ENCODE measurements at regions not wholly inside any gene's neighbourhood (a gene's known extent, or its start where the extent isn't known, plus 50 kb on each side); places are given as distances from the start of the nearest gene placed in this dataset.

GRCh38 chr1:22248746-22249145, 105.8 kb upstream of the WNT4 start:
- no peak for TF ChIP-seq POLR2AphosphoS5 (IDR thresholded peaks at IDR 0.05)
- no peak for TF ChIP-seq CTCF (IDR thresholded peaks at IDR 0.05)
- TF ChIP-seq POLR2A (IDR thresholded peaks at IDR 0.05), result no peak
- DNase-seq (ENCODE audit: low spot score in 2 of 2), result no peak
- Histone ChIP-seq H3K9me3 (no peaks in the 10 kb centered on the region), H3K27ac (no peak overlapping the region), H3K4me3 (no peak overlapping the region), H3K4me1 (no peaks in the 10 kb centered on the region), H3K27me3 (no peaks in the 10 kb centered on the region), H3K36me3 (no peaks in the 10 kb centered on the region)
- intact Hi-C loops (cut with DNase I; ENCODE audit: low total_unique reads), result no loop called here

DNA sequence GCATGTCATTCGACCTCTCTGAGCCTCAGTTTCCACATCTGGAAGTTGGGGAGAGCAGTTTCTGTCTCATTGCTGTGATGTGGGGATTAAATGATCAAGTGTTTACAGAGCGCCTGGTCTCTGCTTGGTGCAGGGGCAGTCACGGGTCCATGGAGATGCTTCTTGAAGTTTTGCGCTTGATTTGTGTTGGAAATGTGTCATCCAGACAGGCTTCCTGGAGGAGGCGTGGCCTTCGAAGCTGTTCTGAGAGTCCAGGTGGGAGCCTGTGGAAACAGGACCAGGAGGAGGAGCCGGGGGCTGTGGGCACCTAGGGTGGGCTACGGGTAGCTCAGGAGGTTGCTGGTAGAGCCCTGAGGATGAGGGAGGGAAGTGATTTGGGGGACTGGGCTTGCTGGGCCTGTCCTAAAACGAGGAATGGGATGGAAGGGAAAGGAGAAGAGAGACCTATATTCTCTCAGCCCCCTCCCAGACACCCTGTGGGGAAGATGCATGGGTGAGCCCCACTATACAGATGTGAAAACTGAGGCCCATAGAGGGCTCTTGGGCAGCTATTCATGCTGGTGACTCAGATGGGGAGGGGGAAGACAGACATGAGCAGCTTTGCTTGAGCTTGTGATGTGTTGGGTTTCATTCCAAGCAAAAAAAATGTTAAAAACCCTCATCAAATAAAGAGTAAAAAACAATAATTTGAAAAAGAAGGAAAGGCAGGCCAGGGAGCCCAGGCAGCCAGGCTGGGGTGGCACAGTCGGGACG, 107.2 kb upstream of the WNT4 start:
- DNase-seq (ENCODE audit: low spot score in 2 of 2), result no peak
- no peaks in the 10 kb centered on the region for H3K27me3 ChIP-seq
- intact Hi-C loops (cut with DNase I; ENCODE audit: low total_unique reads), result no loop called here
- H3K36me3 ChIP-seq, result no peaks in the 10 kb centered on the region
- peak overlapping the region; percentile 14 to 71 for H3K27ac ChIP-seq
- H3K4me1 ChIP-seq, result peaks cover 0 to 2% of the 10 kb centered on the region in 2 donors
- H3K4me3 ChIP-seq, result no peak overlapping the region
- no peaks in the 10 kb centered on the region for H3K9me3 ChIP-seq
- TF ChIP-seq POLR2A (IDR thresholded peaks at IDR 0.05) (no peak), CTCF (IDR thresholded peaks at IDR 0.05) (no peak), POLR2AphosphoS5 (IDR thresholded peaks at IDR 0.05) (no peak)

DNA sequence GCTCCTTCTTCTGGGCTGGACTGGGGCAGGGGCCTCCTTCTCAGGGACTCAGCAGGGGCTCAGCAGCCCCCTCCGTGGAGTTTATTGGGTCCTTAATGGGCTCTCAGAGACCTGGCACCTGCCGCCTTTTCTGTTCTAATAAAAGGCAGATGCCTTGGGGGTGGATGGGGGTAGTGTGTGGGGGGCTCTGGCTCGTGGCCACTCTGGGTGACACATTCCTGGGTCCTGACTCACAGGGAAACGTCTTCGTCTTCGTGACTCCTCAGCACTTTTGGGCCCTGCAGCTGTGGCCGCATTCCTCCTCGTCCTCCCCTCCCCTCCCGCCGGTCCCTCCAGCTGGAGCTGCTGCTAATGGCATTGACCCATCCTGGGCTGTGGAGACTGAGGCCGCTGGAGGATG, 107.8 kb upstream of the WNT4 start:
- H3K27ac ChIP-seq, result peak overlapping the region; percentile 14 to 71
- H3K27me3 ChIP-seq, result no peaks in the 10 kb centered on the region
- intact Hi-C loops (cut with DNase I; ENCODE audit: low total_unique reads), result no loop called here
- no peaks in the 10 kb centered on the region for H3K36me3 ChIP-seq
- H3K4me1 ChIP-seq, result peaks cover 0 to 5% of the 10 kb centered on the region in 2 donors
- no peaks in the 10 kb centered on the region for H3K9me3 ChIP-seq
- H3K4me3 ChIP-seq, result no peak overlapping the region
- no peak for TF ChIP-seq POLR2AphosphoS5 (IDR thresholded peaks at IDR 0.05)
- no peak for TF ChIP-seq CTCF (IDR thresholded peaks at IDR 0.05)
- TF ChIP-seq POLR2A (IDR thresholded peaks at IDR 0.05), result no peak
- peak in 1 of 2 donors; percentile 75 for DNase-seq (ENCODE audit: low spot score in 2 of 2)

DNA sequence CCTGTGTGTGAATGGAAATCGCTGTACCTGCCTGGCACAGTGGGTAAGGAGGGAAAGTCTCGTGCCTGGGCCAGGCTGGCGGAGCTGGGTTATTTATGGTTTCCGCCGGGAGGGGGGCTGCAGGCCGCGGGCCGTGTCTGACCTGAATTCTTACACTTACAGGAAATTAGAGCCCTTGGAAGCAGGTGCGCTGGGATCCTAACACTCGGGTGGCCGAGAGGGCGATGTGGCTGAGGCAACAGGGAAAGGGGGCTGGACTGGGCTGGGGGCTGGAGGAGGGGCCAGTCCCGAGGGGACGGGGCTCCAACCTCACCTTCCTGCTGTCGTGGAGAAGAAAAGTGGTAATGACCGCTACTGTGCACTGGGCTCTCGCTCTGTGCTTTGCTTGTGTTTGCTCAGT, 109.4 kb upstream of the WNT4 start:
- DNase-seq (ENCODE audit: low spot score in 2 of 2), result no peak
- Histone ChIP-seq H3K36me3 (no peaks in the 10 kb centered on the region), H3K4me3 (no peak overlapping the region), H3K27me3 (no peaks in the 10 kb centered on the region), H3K27ac (peak overlapping the region in 1 of 2 donors; percentile 43), H3K9me3 (no peaks in the 10 kb centered on the region), H3K4me1 (peaks cover 0 to 5% of the 10 kb centered on the region in 2 donors)
- intact Hi-C loops (cut with DNase I; ENCODE audit: low total_unique reads), result no loop called here
- TF ChIP-seq POLR2A (IDR thresholded peaks at IDR 0.05) (no peak), POLR2AphosphoS5 (IDR thresholded peaks at IDR 0.05) (no peak), CTCF (IDR thresholded peaks at IDR 0.05) (no peak)

DNA sequence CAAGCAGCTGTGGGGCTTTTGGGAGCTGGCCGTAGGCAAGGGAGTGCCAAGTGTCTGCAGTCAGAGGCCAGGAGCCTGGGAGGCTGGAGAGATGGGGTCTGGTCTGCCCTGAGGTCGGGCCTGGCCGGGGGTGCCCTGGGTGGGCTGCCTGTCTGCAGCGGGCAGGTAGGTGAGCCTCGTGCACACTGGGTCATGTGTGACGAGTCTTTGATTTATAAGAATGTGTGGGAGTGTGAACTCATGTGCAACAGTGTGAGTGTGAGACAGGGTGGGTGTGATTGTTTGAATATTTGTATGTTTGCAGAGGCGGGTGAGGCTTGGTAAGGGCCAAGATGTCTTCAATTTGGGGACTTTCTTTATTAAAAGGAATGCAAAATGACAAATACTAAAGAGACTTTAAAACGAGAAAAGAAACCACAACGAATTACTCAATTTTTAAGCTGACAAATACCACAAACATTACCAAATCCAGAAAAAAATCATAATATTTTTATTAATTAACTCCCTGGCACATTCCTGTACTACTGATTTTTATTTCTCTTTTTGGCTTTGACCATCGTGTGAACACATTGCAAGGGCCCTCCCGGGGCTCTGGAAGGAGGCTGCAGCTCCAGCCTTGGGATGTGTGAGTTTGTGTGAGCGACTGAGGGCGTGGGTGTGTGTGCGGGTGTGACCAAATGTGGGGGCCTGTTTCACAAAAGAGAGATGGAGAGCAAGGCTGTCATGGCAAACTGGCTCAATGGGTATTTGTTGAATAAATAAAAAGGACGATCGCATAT, 110.3 kb upstream of the WNT4 start:
- H3K9me3 ChIP-seq, result no peaks in the 10 kb centered on the region
- H3K4me1 ChIP-seq, result peaks cover 0 to 5% of the 10 kb centered on the region in 2 donors
- peak overlapping the region in 1 of 2 donors; percentile 43 for H3K27ac ChIP-seq
- no peak for DNase-seq (ENCODE audit: low spot score in 2 of 2)
- no peak overlapping the region for H3K4me3 ChIP-seq
- TF ChIP-seq POLR2AphosphoS5 (IDR thresholded peaks at IDR 0.05), result no peak
- no peak for TF ChIP-seq CTCF (IDR thresholded peaks at IDR 0.05)
- no peak for TF ChIP-seq POLR2A (IDR thresholded peaks at IDR 0.05)
- no peaks in the 10 kb centered on the region for H3K36me3 ChIP-seq
- intact Hi-C loops (cut with DNase I; ENCODE audit: low total_unique reads), result no loop called here
- no peaks in the 10 kb centered on the region for H3K27me3 ChIP-seq
